Retinal pigment epithelial cell (primary cell): ENCODE measurements at regions not wholly inside any gene's neighbourhood (a gene's known extent, or its start where the extent isn't known, plus 50 kb on each side); places are given as distances from the start of the nearest gene placed in this dataset.

Experiments used
- DNase-seq: peaks from one replicate; pipeline ENCODE4 v3.0.0-alpha.2; 2010; ENCODE audit warnings: low read depth
- H3K4me3 ChIP-seq: 2 replicates; pipeline ENCODE4 v1.5.1; 2011; ENCODE audit warnings: mild to moderate bottlenecking, low read length, control low read depth, moderate library complexity
- TF ChIP-seq, protein P1 (sequence below): conservative IDR thresholded peaks from 2 replicates; pipeline ENCODE4 v1.5.1; 2011; ENCODE audit warnings: low read depth, low read length, control low read depth, inconsistent platforms

DNA sequence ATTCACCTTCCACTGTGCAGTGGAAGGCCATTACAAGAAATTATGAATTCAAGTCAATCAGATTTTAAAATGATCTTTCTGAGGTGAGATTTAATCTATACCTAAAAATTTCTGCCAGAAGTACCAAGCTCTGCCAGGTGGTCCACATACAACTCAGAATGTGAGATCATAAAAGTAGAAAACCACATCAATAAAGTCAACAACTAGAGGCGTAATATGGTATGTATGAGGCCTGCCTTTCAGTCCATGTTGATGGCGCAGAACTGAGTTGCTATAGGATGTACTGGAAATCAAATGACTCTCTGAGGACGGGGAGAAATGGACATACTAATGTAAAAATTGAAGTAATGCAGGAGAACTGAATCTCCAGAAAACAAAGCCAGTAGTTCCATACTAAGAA, 163.8 kb upstream of the FBXL4 start:
- TF ChIP-seq, protein P1, sequence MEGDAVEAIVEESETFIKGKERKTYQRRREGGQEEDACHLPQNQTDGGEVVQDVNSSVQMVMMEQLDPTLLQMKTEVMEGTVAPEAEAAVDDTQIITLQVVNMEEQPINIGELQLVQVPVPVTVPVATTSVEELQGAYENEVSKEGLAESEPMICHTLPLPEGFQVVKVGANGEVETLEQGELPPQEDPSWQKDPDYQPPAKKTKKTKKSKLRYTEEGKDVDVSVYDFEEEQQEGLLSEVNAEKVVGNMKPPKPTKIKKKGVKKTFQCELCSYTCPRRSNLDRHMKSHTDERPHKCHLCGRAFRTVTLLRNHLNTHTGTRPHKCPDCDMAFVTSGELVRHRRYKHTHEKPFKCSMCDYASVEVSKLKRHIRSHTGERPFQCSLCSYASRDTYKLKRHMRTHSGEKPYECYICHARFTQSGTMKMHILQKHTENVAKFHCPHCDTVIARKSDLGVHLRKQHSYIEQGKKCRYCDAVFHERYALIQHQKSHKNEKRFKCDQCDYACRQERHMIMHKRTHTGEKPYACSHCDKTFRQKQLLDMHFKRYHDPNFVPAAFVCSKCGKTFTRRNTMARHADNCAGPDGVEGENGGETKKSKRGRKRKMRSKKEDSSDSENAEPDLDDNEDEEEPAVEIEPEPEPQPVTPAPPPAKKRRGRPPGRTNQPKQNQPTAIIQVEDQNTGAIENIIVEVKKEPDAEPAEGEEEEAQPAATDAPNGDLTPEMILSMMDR = no peak
- no peak overlapping the region for H3K4me3 ChIP-seq
- DNase-seq = no peak

DNA sequence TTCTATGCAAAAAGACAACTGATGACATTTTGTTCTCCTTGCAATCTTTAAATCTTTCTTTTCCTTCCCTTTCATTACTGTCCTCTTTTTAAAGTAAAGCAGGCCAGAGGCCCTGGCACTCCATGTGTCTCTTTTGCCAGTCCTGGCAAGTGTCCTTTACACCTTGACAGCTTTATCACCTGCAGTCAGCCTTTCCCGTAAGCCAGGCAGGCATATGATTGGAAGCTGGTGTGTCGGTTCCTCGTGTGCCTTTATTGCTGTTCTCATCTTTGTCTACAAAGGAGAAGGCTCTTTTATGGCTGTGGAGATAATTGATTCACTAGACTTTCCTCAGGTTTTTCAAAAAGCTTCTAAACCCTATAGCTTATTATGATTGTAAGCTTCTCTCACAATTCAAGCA, 162.3 kb upstream of the FBXL4 start:
- TF ChIP-seq, protein P1 = no peak
- no peak for DNase-seq
- H3K4me3 ChIP-seq = no peak overlapping the region

DNA sequence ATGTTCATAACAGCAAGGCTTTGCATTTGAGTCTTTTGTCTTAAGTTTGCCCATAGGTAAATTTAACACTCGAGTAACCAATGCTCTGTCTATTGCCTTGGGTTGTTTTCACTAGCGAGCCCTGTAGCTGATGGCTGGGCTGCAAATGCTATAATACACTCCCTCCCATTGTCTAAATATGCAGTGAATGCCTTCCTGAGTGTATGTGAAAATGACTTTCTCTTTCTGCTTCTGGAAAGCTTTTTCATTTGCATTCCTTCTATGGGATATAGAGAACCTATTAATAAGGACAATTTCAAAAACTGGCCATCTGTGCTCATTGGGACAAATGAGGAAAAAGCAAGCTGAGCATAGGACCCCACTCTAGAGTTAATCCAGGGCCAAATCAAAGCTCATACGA, 156.5 kb upstream of the FBXL4 start:
- H3K4me3 ChIP-seq = no peak overlapping the region
- TF ChIP-seq, protein P1 = no peak
- DNase-seq = no peak

DNA sequence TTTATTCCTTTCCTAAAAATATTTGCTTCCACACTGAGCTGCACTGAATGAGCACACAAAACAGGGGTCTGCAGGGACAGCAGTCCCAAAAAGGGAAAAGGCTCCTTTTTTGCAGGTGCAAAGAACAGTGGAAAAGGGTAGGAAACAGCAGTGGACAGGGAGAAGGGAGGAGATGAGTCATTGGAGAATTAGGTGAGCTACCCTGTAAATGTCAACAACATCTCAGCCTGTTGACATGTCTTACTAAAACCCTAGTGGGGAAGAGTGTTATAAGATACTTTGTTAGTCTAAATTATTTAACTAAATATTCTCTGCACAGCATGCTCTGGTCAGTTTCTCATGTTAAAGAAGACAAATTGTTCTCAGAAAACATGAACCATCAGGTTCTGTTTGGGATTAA, 151.5 kb upstream of the FBXL4 start:
- TF ChIP-seq, protein P1 = no peak
- no peak overlapping the region for H3K4me3 ChIP-seq
- DNase-seq = no peak

DNA sequence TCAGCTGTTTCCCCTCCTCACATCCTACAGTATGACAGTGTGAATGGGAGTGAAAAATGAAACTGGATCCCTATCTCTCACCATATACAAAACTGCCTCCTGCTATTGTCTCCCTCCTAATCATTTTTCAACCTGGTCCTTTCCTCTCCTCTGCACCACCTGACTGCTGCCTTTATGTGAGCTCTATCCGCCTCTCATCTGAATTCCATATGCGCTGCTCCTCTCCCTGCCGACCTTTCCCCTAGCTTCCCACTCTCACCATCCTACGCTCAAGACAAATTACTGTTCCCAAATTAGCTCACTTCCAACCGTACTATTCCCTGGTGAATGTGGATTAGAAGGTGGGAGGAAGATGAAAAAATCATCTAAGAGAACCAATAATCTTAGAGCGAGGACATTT, 148.4 kb upstream of the FBXL4 start:
- TF ChIP-seq, protein P1 = no peak
- no peak for DNase-seq
- H3K4me3 ChIP-seq = no peak overlapping the region

DNA sequence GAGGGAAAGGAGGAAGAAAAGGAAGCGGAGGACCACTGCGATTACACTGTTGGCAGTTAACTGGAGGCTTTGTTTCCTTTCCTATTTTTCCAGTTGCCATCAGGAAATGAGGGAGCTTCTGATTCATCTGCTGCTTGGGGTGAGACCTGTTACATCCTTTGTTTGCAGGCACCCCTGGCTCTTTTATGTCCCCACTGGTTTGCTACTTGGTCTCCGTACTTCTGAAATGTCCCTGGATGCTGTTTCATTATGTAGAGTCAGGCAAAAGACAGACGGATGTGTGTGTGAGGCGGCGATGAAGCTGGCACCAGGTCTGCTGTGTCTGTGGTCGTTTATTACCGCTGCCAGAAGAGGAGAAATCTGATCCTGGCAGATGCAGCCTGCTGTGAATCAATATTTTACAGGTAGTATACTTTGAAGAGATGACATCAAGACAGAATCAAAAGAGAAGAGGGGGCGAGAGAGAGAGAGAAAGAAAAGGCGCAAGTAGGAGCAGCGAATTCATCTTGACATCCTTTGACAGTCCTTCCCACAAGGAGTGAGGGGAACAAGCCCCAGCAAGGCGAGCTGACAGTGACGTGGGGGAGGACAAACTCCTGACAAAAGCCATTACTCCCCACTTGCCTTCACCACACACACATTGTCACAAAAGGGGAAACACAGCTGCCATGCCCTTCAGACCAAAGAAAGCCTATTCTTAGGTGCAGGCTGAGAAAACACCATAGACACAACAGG, 145.9 kb upstream of the FBXL4 start:
- DNase-seq = no peak
- TF ChIP-seq, protein P1 = no peak
- no peak overlapping the region for H3K4me3 ChIP-seq

DNA sequence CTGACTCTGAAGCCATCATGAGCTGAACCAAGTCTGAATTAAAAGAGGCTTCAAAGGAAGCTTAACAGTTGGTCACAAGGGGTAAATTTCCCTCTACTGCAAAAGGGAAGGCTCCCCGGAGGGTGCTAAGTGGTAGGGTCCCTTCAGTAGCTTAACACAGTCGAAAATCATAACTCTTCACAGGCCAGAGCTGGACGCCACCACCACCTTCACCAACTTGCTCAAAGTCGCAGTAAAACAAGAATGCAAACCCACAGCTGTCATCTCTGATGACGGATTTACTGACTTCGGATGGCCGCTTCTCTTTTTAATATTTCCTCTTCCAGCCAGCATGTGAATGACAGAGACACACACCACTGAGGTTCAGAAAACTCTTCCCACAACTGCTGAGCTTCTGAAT, 144.7 kb upstream of the FBXL4 start:
- no peak overlapping the region for H3K4me3 ChIP-seq
- no peak for DNase-seq
- TF ChIP-seq, protein P1 = no peak
